IPS-NIHi11 (cell line): ENCODE measurements at regions not wholly inside any gene's neighbourhood (a gene's known extent, or its start where the extent isn't known, plus 50 kb on each side); places are given as distances from the start of the nearest gene placed in this dataset.
A peak's percentile ranks its signal among the peaks of the same experiment; 100 is the strongest.

ENCODE experiments used
- DNase-seq: peaks from one replicate; pipeline ENCODE4 v3.0.0; 2012; ENCODE audit warnings: mixed read lengths, low spot score

GRCh38 chr2:150977296-150977695 is 284.4 kb downstream of the RBM43 start:
- no peak for DNase-seq

GRCh38 chr2:150976604-150977003 is 285.1 kb downstream of the RBM43 start:
- no peak for DNase-seq

- DNase-seq: no peak
Measured at GRCh38 chr2:150974864-150975263, 286.8 kb downstream of the RBM43 start.

GRCh38 chr2:150974234-150974633 is 287.4 kb downstream of the RBM43 start:
- DNase-seq: no peak

- DNase-seq: no peak
Measured at GRCh38 chr2:150971910-150972309, 289.8 kb downstream of the RBM43 start.

- DNase-seq: no peak
Measured at GRCh38 chr2:150963336-150963735, 298.3 kb downstream of the RBM43 start.

GRCh38 chr2:150955231-150955630 is 306.4 kb downstream of the RBM43 start:
- no peak for DNase-seq

- DNase-seq: no peak
Measured at GRCh38 chr2:150946831-150947230, 314.8 kb downstream of the RBM43 start.

- DNase-seq: no peak
Measured at GRCh38 chr2:150944315-150944714, 317.3 kb downstream of the RBM43 start.

- DNase-seq: no peak
Measured at GRCh38 chr2:150939087-150939486, 322.6 kb downstream of the RBM43 start.

- no peak for DNase-seq
Measured at GRCh38 chr2:150938527-150938926, 323.1 kb downstream of the RBM43 start.

- no peak for DNase-seq
Measured at GRCh38 chr2:150937030-150937429, 324.6 kb downstream of the RBM43 start.

GRCh38 chr2:150931451-150931850 is 330.2 kb downstream of the RBM43 start:
- no peak for DNase-seq

- no peak for DNase-seq
Measured at GRCh38 chr2:150925611-150926010, 336.1 kb downstream of the RBM43 start.

GRCh38 chr2:150924878-150925277 is 336.8 kb downstream of the RBM43 start:
- no peak for DNase-seq

GRCh38 chr2:150919901-150920300 is 341.8 kb downstream of the RBM43 start:
- DNase-seq: no peak

GRCh38 chr2:150917961-150918713 is 343.5 kb downstream of the RBM43 start:
- no peak for DNase-seq

- DNase-seq: peak; percentile 8
Measured at GRCh38 chr2:150916467-150917396, 344.9 kb downstream of the RBM43 start.

GRCh38 chr2:150911766-150912280 is 349.8 kb downstream of the RBM43 start:
- DNase-seq: no peak

GRCh38 chr2:150909613-150910012 is 352.1 kb downstream of the RBM43 start:
- no peak for DNase-seq

- no peak for DNase-seq
Measured at GRCh38 chr2:150909090-150909489, 352.6 kb downstream of the RBM43 start.

- DNase-seq: no peak
Measured at GRCh38 chr2:150907466-150907865, 354.2 kb downstream of the RBM43 start.

- no peak for DNase-seq
Measured at GRCh38 chr2:150903461-150903860, 358.2 kb downstream of the RBM43 start.
